Mesodermal cell (in vitro differentiated cells): ENCODE measurements at regions not wholly inside any gene's neighbourhood (a gene's known extent, or its start where the extent isn't known, plus 50 kb on each side); places are given as distances from the start of the nearest gene placed in this dataset.
"Not testable (repeated sequence)": the region's sequence is repeated elsewhere in the genome, so short reads cannot be mapped to it uniquely, and the experiment has no call there.

Source experiments
- H3K27ac ChIP-seq: 2 replicates; pipeline ENCODE4 v1.7.0; 2013; ENCODE audit warnings: mild to moderate bottlenecking, low read depth, low read length, moderate library complexity; ENCODE audit not compliant: severe bottlenecking
- H3K36me3 ChIP-seq: 2 replicates; pipeline ENCODE4 v1.7.1; 2013; ENCODE audit warnings: mild to moderate bottlenecking, low read length, moderate library complexity; ENCODE audit not compliant: control insufficient read depth, insufficient read depth
- H3K4me1 ChIP-seq: one replicate; pipeline ENCODE4 v1.7.1; 2013; ENCODE audit warnings: mild to moderate bottlenecking, low read length; ENCODE audit not compliant: insufficient read depth, control insufficient read depth, poor library complexity, severe bottlenecking
- H3K4me3 ChIP-seq: 2 replicates; pipeline ENCODE4 v1.7.0; 2013; ENCODE audit warnings: low read length, control low read depth, mild to moderate bottlenecking; ENCODE audit not compliant: insufficient read depth, poor library complexity, severe bottlenecking; ENCODE audit errors: extremely low read depth
- H3K9me3 ChIP-seq: 2 replicates; pipeline ENCODE4 v1.7.1; 2013; ENCODE audit warnings: mild to moderate bottlenecking, low read length, moderate library complexity; ENCODE audit not compliant: control insufficient read depth
- WGBS, 2 experiments: methylation state at CpG; one replicate each; pipeline ENCODE4 v1.1.5; 2013; ENCODE audit warnings: missing lambda C conversion rate in 2 of 2; ENCODE audit not compliant: insufficient coverage in 2 of 2; 5-methylcytosine and 5-hydroxymethylcytosine counted together

- H3K4me3 ChIP-seq, H3K9me3 ChIP-seq, H3K27ac ChIP-seq, H3K36me3 ChIP-seq, H3K4me1 ChIP-seq: not testable (repeated sequence)
- WGBS, 2 experiments: 64 to 82% methylated on average over 2 of the region's 2 CpGs
Measured at GRCh38 chr7:138366137-138366536, 93.9 kb upstream of the TRIM24 start.

GRCh38 chr7:138366676-138367075, 93.4 kb upstream of the TRIM24 start:
- H3K4me3 ChIP-seq, H3K4me1 ChIP-seq, H3K36me3 ChIP-seq, H3K27ac ChIP-seq: not testable (repeated sequence)
- peaks cover 11% of the 10 kb centered on the region for H3K9me3 ChIP-seq
- WGBS, 2 experiments: 91 to 98% methylated on average over 4 of the region's 4 CpGs

- Histone ChIP-seq H3K4me3 (no peak overlapping the region), H3K36me3 (no peaks in the 10 kb centered on the region), H3K9me3 (peaks cover 15% of the 10 kb centered on the region), H3K4me1 (no peaks in the 10 kb centered on the region), H3K27ac (no peak overlapping the region)
- WGBS, 2 experiments: no CpG with 5 or more reads among the region's 1 CpG
Measured at GRCh38 chr7:138369797-138370196, 90.3 kb upstream of the TRIM24 start.

GRCh38 chr7:138370956-138371355, 89.1 kb upstream of the TRIM24 start:
- Histone ChIP-seq H3K4me1 (no peaks in the 10 kb centered on the region), H3K4me3 (no peak overlapping the region), H3K36me3 (no peaks in the 10 kb centered on the region), H3K27ac (no peak overlapping the region), H3K9me3 (peaks cover 15% of the 10 kb centered on the region)
- WGBS, 2 experiments: 88% methylated on average over 1 of the region's 2 CpGs; no CpG with 5 or more reads in 1 of the 2 experiments

GRCh38 chr7:138374119-138374693, 85.9 kb upstream of the TRIM24 start:
- 80% methylated on average over 1 of the region's 3 CpGs; no CpG with 5 or more reads in 1 of the 2 experiments for WGBS, 2 experiments
- no peak overlapping the region for H3K27ac ChIP-seq
- no peak overlapping the region for H3K4me3 ChIP-seq
- no peaks in the 10 kb centered on the region for H3K4me1 ChIP-seq
- H3K36me3 ChIP-seq: no peaks in the 10 kb centered on the region
- peaks cover 14% of the 10 kb centered on the region for H3K9me3 ChIP-seq

- H3K36me3 ChIP-seq: no peaks in the 10 kb centered on the region
- H3K27ac ChIP-seq: no peak overlapping the region
- H3K4me1 ChIP-seq: no peaks in the 10 kb centered on the region
- WGBS, 2 experiments: no CpG with 5 or more reads among the region's 2 CpGs
- no peak overlapping the region for H3K4me3 ChIP-seq
- H3K9me3 ChIP-seq: no peaks in the 10 kb centered on the region
Measured at GRCh38 chr7:138377306-138377705, 82.8 kb upstream of the TRIM24 start.

GRCh38 chr7:138378741-138379559, 81.1 kb upstream of the TRIM24 start:
- WGBS, 2 experiments: 90 to 94% methylated on average over 3 of the region's 19 CpGs
- H3K4me3 ChIP-seq: no peak overlapping the region
- H3K4me1 ChIP-seq: no peaks in the 10 kb centered on the region
- H3K36me3 ChIP-seq: no peaks in the 10 kb centered on the region
- no peaks in the 10 kb centered on the region for H3K9me3 ChIP-seq
- H3K27ac ChIP-seq: no peak overlapping the region

- Histone ChIP-seq H3K4me3 (no peak overlapping the region), H3K4me1 (no peaks in the 10 kb centered on the region), H3K9me3 (peaks cover 8% of the 10 kb centered on the region), H3K27ac (no peak overlapping the region), H3K36me3 (no peaks in the 10 kb centered on the region)
- no CpG with 5 or more reads among the region's 2 CpGs for WGBS, 2 experiments
Measured at GRCh38 chr7:138382862-138383565, 77.0 kb upstream of the TRIM24 start.

GRCh38 chr7:138386821-138387220, 73.2 kb upstream of the TRIM24 start:
- WGBS, 2 experiments: 100% methylated on average over 2 of the region's 4 CpGs; no CpG with 5 or more reads in 1 of the 2 experiments
- no peaks in the 10 kb centered on the region for H3K4me1 ChIP-seq
- H3K9me3 ChIP-seq: peaks cover 10% of the 10 kb centered on the region
- H3K4me3 ChIP-seq: no peak overlapping the region
- H3K27ac ChIP-seq: no peak overlapping the region
- no peaks in the 10 kb centered on the region for H3K36me3 ChIP-seq

GRCh38 chr7:138387755-138388475, 72.1 kb upstream of the TRIM24 start:
- Histone ChIP-seq H3K27ac (no peak overlapping the region), H3K4me1 (no peaks in the 10 kb centered on the region), H3K36me3 (no peaks in the 10 kb centered on the region), H3K4me3 (no peak overlapping the region), H3K9me3 (peaks cover 10% of the 10 kb centered on the region)
- 95 to 96% methylated on average over 5 to 6 of the region's 6 CpGs for WGBS, 2 experiments
